Left ventricle myocardium inferior (tissue), 1 donor: ENCODE measurements at regions not wholly inside any gene's neighbourhood (a gene's known extent, or its start where the extent isn't known, plus 50 kb on each side); places are given as distances from the start of the nearest gene placed in this dataset.

Experiments
- DNase-seq: peaks from one replicate; pipeline ENCODE4 v3.0.0-alpha.2; 2020
- H3K27ac ChIP-seq: fragments of 200-600 bp; replicated peaks from 2 replicates; pipeline ENCODE4 v1.8.0; 2021
- H3K27me3 ChIP-seq: fragments of 200-600 bp; 2 replicates; pipeline ENCODE4 v1.8.0; 2021; ENCODE audit warnings: low read depth
- H3K36me3 ChIP-seq: fragments of 200-600 bp; 2 replicates; pipeline ENCODE4 v1.8.0; 2021
- H3K4me1 ChIP-seq: fragments of 200-600 bp; 2 replicates; pipeline ENCODE4 v1.8.0; 2021
- H3K4me3 ChIP-seq: fragments of 200-600 bp; 2 replicates; pipeline ENCODE4 v1.8.0; 2021; ENCODE audit warnings: mild to moderate bottlenecking, moderate library complexity
- H3K9me3 ChIP-seq: fragments of 200-600 bp; replicated peaks from 2 replicates; pipeline ENCODE4 v1.8.0; 2021
- intact Hi-C: fragments of 100-400 bp; cut with micrococcal nuclease; formaldehyde crosslinking; loops from one replicate; pipeline ENCODE4 v1.11.0; 2022
- TF ChIP-seq, protein P1 (sequence below): fragments of 200-600 bp; IDR thresholded peaks from 2 replicates; pipeline ENCODE4 v1.8.0; 2021; ENCODE audit warnings: antibody characterized with exemption, mild to moderate bottlenecking, borderline replicate concordance
- donor health status: DM: no; HTN: yes; CAD: no; lungs with severe emphysema.

DNA sequence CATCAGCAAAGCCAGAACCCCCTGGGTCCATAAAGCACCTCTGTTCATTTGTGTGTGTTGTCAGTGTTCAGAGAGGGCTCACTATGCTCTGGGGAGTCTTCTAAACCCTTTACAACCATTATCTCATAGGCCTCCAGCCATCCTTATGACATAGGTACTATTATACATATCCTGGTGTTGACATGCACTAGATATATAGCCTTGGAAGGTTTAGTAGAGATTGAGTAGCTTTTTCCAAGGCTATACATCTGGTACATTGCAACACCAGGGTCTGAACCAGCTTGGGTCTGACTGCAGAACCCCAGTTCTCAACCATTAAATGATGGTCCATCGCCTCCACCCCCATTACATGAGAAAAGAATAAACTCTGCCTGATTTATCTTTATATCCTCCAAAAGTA lies 253.6 kb upstream of the MKLN1 start:
- TF ChIP-seq, protein P1, sequence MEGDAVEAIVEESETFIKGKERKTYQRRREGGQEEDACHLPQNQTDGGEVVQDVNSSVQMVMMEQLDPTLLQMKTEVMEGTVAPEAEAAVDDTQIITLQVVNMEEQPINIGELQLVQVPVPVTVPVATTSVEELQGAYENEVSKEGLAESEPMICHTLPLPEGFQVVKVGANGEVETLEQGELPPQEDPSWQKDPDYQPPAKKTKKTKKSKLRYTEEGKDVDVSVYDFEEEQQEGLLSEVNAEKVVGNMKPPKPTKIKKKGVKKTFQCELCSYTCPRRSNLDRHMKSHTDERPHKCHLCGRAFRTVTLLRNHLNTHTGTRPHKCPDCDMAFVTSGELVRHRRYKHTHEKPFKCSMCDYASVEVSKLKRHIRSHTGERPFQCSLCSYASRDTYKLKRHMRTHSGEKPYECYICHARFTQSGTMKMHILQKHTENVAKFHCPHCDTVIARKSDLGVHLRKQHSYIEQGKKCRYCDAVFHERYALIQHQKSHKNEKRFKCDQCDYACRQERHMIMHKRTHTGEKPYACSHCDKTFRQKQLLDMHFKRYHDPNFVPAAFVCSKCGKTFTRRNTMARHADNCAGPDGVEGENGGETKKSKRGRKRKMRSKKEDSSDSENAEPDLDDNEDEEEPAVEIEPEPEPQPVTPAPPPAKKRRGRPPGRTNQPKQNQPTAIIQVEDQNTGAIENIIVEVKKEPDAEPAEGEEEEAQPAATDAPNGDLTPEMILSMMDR, result no peak
- Histone ChIP-seq H3K4me3 (no peak overlapping the region), H3K4me1 (peaks cover 95% of the 10 kb centered on the region), H3K27ac (peak overlapping the region; percentile 25), H3K9me3 (no peaks in the 10 kb centered on the region), H3K36me3 (peaks cover 15% of the 10 kb centered on the region), H3K27me3 (no peaks in the 10 kb centered on the region)
- intact Hi-C loops, result no loop called here
- no peak for DNase-seq

DNA sequence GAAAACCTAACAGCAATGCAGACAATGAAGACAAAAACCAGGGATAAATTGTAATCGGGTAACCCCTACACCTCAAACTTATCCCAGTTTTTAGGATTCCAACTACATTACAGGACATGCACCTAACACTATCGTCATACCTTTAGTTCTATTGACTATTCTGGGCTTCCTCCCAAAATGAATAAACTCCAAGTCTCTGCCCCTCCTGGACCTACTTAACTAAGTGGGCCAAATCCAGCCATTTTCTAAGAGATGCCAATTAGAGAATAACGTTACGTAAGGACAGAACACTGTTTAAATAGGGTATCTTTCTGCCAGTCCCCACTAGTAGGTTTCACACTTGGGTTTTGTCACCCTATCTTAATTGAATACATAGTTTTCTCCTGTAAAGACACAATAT lies 253.1 kb upstream of the MKLN1 start:
- no peaks in the 10 kb centered on the region for H3K9me3 ChIP-seq
- peaks cover 95% of the 10 kb centered on the region for H3K4me1 ChIP-seq
- no peak overlapping the region for H3K4me3 ChIP-seq
- H3K36me3 ChIP-seq, result peaks cover 20% of the 10 kb centered on the region
- H3K27me3 ChIP-seq, result no peaks in the 10 kb centered on the region
- no peak for DNase-seq
- intact Hi-C loops, result no loop called here
- peak overlapping the region; percentile 43 for H3K27ac ChIP-seq
- TF ChIP-seq, protein P1, result no peak

DNA sequence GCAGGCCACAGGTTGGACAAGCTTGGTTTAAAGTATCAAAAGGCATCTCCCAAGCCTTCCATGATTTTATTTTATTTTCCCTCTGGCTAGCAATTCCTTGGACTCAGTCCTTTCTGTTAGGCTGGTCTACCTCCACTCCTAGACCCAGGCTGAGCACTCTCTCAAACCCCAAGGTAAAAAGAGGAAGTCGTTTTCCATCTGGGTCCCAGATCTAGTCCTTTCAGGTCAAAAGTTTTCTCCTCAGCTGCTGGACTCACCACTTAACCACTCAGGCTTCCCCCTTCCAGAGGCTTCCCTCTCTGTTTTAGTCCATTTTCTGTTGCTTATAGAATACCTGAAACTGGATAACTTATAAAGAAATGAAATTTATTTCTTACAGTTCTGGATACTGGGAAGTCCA lies 252.3 kb upstream of the MKLN1 start:
- Histone ChIP-seq H3K36me3 (peaks cover 25% of the 10 kb centered on the region), H3K4me1 (peaks cover 96% of the 10 kb centered on the region), H3K9me3 (no peaks in the 10 kb centered on the region), H3K27ac (peak overlapping the region; percentile 43), H3K4me3 (no peak overlapping the region), H3K27me3 (no peaks in the 10 kb centered on the region)
- intact Hi-C loops, result no loop called here
- DNase-seq, result no peak
- TF ChIP-seq, protein P1, result no peak

DNA sequence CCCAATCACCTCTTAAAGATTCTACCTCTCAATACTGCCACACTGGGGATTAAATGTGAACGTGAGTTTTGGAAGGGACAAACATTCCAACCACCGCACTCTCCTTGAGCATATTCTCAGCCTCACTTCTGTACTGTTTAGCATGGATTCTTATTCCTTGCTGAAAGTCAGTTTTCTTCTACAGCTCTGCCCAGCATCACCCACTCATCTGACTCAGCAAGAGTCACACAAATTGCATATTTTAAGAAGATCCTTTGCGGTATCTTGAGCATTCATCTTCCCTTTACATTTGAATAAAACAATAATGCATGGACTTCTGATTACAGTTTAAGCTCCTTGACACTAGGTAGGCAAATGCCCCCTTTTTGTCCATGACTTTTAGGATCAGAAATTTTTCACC lies 251.6 kb upstream of the MKLN1 start:
- Histone ChIP-seq H3K4me3 (no peak overlapping the region), H3K36me3 (peaks cover 25% of the 10 kb centered on the region), H3K9me3 (no peaks in the 10 kb centered on the region), H3K27ac (no peak overlapping the region), H3K4me1 (peaks cover 97% of the 10 kb centered on the region), H3K27me3 (no peaks in the 10 kb centered on the region)
- DNase-seq, result no peak
- intact Hi-C loops, result no loop called here
- TF ChIP-seq, protein P1, result no peak

DNA sequence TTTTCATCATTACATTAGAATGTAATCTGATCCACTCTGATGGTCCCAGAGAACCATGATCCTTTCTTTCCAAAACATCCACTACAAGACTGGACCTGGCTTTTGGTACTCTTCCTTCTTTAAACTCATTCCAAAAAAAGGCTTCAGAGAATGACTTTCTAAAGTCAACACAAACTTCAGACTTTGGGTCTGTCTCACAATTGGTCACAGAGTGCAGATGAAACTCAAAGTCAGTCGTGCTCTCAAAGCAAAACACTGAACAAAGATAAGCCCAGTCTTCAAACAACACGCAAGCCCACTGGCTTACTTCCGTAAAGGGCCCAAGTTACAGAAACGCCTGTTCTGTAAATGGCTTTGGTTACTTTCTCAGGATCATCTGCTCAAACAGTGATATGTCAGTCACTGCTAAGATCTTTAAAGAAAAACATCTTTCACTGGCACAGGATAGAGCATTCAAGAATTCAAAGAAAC lies 250.9 kb upstream of the MKLN1 start:
- no peaks in the 10 kb centered on the region for H3K9me3 ChIP-seq
- TF ChIP-seq, protein P1, result no peak
- H3K36me3 ChIP-seq, result peaks cover 25% of the 10 kb centered on the region
- intact Hi-C loops, result no loop called here
- no peaks in the 10 kb centered on the region for H3K27me3 ChIP-seq
- peak overlapping the region; percentile 32 for H3K27ac ChIP-seq
- DNase-seq, result no peak
- peaks cover 94% of the 10 kb centered on the region for H3K4me1 ChIP-seq
- no peak overlapping the region for H3K4me3 ChIP-seq

DNA sequence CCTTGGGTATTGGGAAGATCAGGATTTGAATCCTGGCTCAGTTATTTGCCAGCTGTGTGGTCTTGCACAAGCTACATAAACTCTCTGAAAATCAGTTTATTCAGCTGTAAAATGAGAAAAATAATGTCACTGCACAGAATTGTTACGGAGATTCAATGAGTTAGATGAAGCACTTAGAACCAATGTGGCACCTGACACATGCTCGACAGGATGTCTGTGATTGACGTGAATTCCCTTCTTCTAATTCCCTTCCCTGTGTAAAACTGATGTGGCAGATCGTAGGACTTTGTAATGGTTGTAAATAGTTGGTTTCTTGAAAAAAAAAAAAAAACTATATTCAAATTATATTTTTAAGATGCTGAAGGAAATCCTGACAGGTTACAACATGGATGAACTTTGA lies 249.9 kb upstream of the MKLN1 start:
- Histone ChIP-seq H3K27me3 (no peaks in the 10 kb centered on the region), H3K4me1 (peaks cover 91% of the 10 kb centered on the region), H3K27ac (peak overlapping the region; percentile 32), H3K36me3 (peaks cover 25% of the 10 kb centered on the region), H3K9me3 (no peaks in the 10 kb centered on the region), H3K4me3 (no peak overlapping the region)
- DNase-seq, result no peak
- intact Hi-C loops, result no loop called here
- TF ChIP-seq, protein P1, result no peak
